Dedifferentiated amniotic fluid mesenchymal stem cell (primary cell): ENCODE measurements at regions not wholly inside any gene's neighbourhood (a gene's known extent, or its start where the extent isn't known, plus 50 kb on each side); places are given as distances from the start of the nearest gene placed in this dataset.
"Not testable (repeated sequence)": the region's sequence is repeated elsewhere in the genome, so short reads cannot be mapped to it uniquely, and the experiment has no call there.

ENCODE experiments used
- DNase-seq: peaks from one replicate; pipeline ENCODE4 v3.0.0-alpha.2; 2016; ENCODE audit errors: extremely low spot score

DNA sequence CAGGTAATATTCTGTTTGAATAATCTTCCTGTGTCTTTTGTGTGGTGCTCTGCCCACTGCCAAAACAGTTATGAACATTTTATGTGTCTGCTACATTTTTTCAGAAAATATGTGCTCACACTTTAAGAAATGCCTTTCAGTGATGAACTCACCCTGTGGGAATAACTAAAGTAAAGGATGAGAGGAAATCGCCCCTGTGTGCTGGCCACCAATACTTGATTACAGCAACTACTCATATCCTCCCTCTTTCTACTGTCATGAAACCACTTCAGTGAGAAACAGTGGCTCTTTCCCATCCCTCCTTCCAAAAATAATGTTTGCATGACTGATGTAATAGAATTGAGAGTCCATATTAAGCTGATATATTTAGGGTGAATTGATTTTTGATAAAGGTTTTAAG lies 900.9 kb downstream of the RAB28 start:
- DNase-seq, result no peak

DNA sequence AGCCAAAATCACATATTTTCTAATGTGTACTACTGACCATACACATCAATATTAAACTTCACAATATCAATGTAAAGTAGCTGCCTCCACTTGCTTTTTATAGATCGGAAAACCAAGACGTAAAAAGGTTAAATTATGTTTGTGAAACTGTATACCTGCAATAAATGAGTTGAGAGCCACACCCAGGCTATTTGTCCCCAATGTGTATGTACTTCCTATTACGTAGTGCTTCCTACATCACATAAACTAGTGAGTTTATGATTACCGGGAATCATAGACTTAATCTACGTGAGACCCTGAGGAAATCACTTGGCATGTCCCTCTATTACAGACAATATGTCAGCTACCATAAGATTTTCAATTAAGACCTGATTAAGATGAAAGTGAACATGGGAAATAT lies 903.4 kb downstream of the RAB28 start:
- DNase-seq, result no peak

DNA sequence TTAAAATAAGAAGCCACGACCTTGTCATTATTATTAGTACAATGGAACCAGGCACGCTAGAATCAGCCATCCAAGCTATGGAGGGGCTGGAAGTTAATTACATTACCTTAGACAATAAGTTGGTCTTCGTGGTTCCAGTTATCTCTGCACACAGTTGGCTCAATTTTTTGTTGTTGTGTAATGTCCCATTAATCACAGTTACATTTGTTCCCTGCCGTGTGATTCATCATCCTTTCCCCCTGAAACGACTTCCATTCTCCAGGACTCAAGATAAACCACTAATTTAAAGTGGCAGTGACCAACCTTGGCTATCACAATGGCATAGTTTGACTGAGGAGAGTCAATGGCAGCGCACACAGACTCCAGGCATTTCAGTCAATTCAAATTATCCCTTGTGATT lies 905.0 kb downstream of the RAB28 start:
- no peak for DNase-seq

GRCh38 chr4:12576409-12576808 lies 907.7 kb downstream of the RAB28 start:
- DNase-seq, result no peak

GRCh38 chr4:12573716-12574115 lies 910.4 kb downstream of the RAB28 start:
- no peak for DNase-seq

DNA sequence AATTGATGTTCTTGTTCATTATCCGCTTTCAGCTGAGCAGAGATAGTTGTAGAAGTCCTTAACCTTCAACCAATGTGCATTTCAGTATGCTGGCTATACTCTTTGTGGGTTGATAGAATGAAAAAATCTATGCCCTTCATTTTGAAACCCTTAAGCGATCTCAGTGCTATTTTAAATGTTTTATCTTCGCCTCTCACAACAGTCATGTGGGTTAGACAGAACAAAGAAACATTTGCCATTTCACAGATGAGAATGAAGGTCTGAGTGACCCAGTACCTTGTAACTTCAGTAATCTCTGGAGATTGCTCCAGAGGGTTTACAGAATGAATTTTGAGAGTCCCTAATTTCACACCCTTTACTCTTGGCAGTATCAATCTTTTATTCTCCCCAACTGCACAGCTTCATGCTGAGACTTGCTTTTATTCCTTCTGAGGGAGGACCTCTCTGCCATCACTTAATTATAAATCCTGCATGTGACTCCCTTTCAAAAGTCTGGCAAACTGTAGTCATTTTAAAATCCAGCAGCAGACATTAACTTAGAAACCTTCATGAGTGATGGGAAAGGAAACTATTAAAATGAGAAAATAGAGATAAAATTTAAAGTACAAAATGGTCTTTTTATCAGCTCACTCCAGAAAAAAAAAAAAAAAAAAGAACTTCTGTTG lies 921.5 kb downstream of the RAB28 start:
- no peak for DNase-seq

GRCh38 chr4:12562021-12562420 lies 922.1 kb downstream of the RAB28 start:
- DNase-seq, result no peak

DNA sequence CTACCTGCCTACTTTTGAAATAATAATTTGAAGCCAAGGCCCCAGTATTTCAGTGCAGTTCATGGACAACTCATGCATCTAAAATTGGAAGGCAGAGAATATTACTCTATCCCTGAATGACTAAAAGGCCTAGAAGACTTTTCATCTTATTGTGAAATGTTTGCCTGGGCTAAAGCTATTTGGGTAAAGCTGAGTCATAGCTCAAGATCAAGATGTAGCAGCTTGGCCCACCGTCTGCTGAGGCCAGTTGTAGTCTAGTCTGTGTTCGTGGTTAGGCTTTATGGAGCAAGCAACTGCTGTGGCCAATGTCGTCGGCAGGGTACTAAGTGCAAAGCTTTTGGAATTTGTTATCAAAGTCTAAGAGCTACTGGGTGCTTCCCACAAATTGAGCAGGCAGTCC lies 929.1 kb downstream of the RAB28 start:
- DNase-seq, result no peak

DNA sequence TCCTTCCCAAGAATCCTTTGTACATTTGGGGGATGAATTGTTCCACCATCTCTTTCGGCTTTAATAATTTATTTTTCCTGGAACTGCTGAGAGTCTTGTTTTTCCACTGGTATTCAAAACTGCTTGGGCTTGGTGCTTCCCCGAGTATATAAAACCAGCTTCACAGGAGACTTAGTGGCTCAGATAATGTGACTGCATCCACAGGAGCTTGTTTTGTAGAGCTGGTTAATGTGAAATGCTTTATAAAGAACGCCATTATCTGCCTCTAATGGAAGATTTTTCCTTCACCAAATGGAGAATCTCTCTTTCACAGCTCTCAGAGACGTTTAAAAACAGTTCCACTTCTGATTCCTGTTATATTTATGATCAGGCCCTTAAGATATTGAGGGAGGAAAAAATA lies 935.5 kb downstream of the RAB28 start:
- no peak for DNase-seq

GRCh38 chr4:12545812-12546211 lies 938.3 kb downstream of the RAB28 start:
- no peak for DNase-seq

DNA sequence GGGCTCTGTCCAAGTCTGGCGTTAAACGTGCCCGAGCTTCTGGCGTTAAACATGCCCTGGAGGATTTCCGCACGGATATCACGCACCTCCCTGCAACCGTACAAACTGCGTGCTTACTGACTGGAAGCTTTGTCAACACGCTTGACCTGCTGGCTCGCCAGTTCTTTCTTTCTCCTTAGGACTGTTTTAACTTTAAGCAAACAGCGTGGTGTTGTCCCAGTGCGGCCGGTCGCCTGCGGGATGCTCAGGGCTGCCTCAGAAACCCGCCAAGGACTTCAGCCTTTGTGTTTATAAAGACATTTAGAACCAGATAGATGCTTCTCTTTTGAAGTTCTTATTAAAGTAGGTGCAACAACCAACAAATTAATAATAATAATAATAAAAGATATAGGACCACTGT lies 946.0 kb downstream of the RAB28 start:
- no peak for DNase-seq

DNA sequence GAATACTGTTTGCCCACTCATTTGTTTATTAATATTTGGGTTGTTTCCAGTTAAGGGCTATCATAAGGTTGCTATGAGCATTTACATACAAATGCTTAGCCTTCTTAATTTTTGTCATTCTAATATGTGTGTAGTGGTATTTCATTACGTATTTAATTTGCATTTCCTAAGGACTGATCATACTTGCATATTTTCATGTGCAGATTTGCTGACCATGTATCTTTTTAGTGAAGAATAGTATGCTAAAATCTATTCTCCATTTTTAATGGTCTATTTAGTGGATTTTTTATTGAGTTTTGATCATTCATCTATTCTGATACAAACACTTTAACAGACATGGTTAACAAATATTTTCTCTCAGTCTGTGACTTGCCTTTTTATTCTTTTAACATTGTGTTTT lies 949.5 kb downstream of the RAB28 start:
- no peak for DNase-seq

GRCh38 chr4:12519426-12519825 lies 964.7 kb downstream of the RAB28 start:
- DNase-seq, result no peak

DNA sequence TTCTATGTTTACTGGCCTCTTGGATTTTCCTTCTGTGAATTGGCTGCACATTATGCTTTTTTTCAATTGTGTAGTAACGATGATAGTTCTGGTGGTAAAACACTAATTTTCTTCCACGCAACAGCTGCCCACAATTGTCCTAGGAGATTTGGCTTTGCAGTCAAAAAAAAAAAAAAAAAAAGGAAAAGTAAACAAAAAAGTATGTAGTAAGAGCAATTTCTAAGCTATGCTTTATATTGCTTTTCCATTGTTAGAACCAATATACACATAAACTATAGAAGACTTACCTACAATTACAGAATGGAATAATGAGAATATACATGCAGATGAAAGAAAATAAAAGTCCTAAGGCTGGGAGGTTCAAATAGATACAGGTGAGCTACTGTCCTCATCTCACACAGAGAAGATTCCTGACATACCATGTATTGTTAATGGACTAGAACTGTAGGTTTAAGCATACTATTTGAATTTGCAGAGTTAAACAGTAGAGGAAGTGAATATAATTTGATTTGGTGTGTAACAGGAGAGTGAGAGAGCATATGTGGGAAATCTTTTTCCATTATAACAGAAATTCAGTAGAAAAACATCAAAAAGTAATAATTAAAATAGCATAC lies 976.2 kb downstream of the RAB28 start:
- DNase-seq, result no peak

GRCh38 chr4:12500409-12500808 lies 983.7 kb downstream of the RAB28 start:
- no peak for DNase-seq

DNA sequence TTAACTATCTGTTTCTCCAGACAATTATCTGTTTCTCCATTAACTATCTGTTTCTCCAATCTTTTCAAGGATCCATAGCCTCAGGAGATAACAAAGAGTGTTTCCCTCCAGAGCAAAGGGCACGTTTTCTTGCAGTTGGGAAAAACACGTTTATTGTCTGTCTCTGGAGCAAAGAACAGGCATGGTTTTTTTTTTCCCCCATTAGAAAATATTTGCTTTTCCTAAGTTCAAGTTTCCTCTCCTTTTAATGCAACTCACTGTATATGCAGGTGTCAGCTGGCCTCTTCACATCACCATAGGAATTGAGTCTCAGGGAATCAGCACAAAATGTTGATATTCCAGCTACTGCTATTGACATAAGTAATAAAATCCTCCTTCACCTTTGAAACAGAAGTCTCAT lies 984.4 kb downstream of the RAB28 start:
- DNase-seq, result no peak

GRCh38 chr4:12495211-12495610 lies 988.9 kb downstream of the RAB28 start:
- no peak for DNase-seq

- DNase-seq, result no peak
These were observed 991.3 kb downstream of the RAB28 start for GRCh38 chr4:12492730-12493393.

DNA sequence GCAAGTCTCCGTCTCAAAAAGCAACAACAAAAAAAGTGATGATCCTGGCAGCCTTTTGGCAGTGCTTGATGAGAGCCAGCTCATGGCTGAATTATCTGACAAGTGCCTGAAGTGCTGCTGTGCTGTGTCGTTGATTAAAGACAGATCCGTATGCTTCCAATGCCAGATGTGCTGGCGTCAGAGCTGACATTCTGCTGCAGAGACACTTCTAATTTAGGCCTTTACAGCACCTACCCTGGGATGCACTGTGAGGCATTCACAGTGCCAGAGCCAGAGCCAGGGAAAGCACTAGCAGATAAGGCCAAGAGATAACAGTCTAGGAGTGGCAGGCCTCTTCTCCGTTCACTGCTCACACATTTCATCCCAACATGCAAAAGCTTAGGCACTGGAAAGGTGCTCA lies 995.5 kb downstream of the RAB28 start:
- no peak for DNase-seq

- no peak for DNase-seq
These were observed 997.1 kb downstream of the RAB28 start for GRCh38 chr4:12487000-12487399.

DNA sequence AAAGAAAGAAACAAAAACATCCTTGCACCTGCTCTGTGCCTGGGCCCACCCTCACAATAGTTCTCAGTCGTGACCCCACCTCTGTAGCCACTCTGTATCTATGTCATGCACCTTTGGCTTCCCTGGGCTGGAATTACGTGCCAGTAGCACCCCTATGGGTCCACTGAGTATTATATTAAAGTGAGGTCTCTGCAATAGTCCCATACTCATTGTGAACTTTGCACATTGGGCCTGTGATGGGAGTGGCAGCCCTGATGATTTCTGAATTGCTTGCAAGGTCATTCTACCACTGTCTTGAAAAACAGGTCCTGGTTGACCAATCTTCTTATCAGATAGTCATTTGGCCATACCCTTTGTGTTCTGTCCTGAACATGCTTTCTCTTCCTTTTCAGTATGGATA lies 1012.1 kb downstream of the RAB28 start:
- no peak for DNase-seq

GRCh38 chr4:12471193-12471592 lies 1012.9 kb downstream of the RAB28 start:
- DNase-seq, result no peak

- DNase-seq, result not testable (repeated sequence)
These were observed 1022.6 kb downstream of the RAB28 start for GRCh38 chr4:12461576-12461975.
